NCI-H1092 (cell line): ENCODE measurements at regions not wholly inside any gene's neighbourhood (a gene's known extent, or its start where the extent isn't known, plus 50 kb on each side); places are given as distances from the start of the nearest gene placed in this dataset.
"Not testable (repeated sequence)": the region's sequence is repeated elsewhere in the genome, so short reads cannot be mapped to it uniquely, and the experiment has no call there.

Experiments used
- DNase-seq: peaks from one replicate; lab custom pipeline; 2025; lab: John Stamatoyannopoulos, UW

GRCh38 chr16:16879567-16880251, 500.8 kb downstream of the NPIPA7 start:
- DNase-seq = no peak

GRCh38 chr16:16881814-16882213, 502.9 kb downstream of the NPIPA7 start:
- DNase-seq = no peak

GRCh38 chr16:16882766-16883165, 503.8 kb downstream of the NPIPA7 start:
- no peak for DNase-seq

GRCh38 chr16:16884451-16884850, 505.5 kb downstream of the NPIPA7 start:
- DNase-seq = no peak

GRCh38 chr16:16887193-16887592, 508.3 kb downstream of the NPIPA7 start:
- no peak for DNase-seq

GRCh38 chr16:16890964-16891363, 512.0 kb downstream of the NPIPA7 start:
- no peak for DNase-seq

- no peak for DNase-seq
Measured at GRCh38 chr16:16904601-16905000, 525.7 kb downstream of the NPIPA7 start.

- no peak for DNase-seq
Measured at GRCh38 chr16:16905850-16906249, 526.9 kb downstream of the NPIPA7 start.

- DNase-seq = no peak
Measured at GRCh38 chr16:16907089-16907488, 528.1 kb downstream of the NPIPA7 start.

- no peak for DNase-seq
Measured at GRCh38 chr16:16908077-16908476, 529.1 kb downstream of the NPIPA7 start.

GRCh38 chr16:16909126-16909525, 530.2 kb downstream of the NPIPA7 start:
- DNase-seq = no peak

GRCh38 chr16:16910666-16911065, 531.7 kb downstream of the NPIPA7 start:
- DNase-seq = no peak

- DNase-seq = no peak
Measured at GRCh38 chr16:16915771-16916170, 536.8 kb downstream of the NPIPA7 start.

- DNase-seq = no peak
Measured at GRCh38 chr16:16917191-16917785, 538.3 kb downstream of the NPIPA7 start.

- DNase-seq = no peak
Measured at GRCh38 chr16:16923479-16923878, 544.5 kb downstream of the NPIPA7 start.

GRCh38 chr16:16924613-16925012, 545.7 kb downstream of the NPIPA7 start:
- DNase-seq = no peak

GRCh38 chr16:16925432-16925831, 545.3 kb downstream of the XYLT1 start:
- no peak for DNase-seq

- DNase-seq = no peak
Measured at GRCh38 chr16:16928532-16929109, 542.1 kb downstream of the XYLT1 start.

- no peak for DNase-seq
Measured at GRCh38 chr16:16930309-16931000, 540.3 kb downstream of the XYLT1 start.

- DNase-seq = no peak
Measured at GRCh38 chr16:16933861-16934260, 536.9 kb downstream of the XYLT1 start.

- DNase-seq = no peak
Measured at GRCh38 chr16:16934660-16935059, 536.1 kb downstream of the XYLT1 start.

- not testable (repeated sequence) for DNase-seq
Measured at GRCh38 chr16:16935909-16936308, 534.9 kb downstream of the XYLT1 start.

GRCh38 chr16:16937576-16937975, 533.2 kb downstream of the XYLT1 start:
- no peak for DNase-seq
